ENCODE measurements at regions not wholly inside any gene's neighbourhood (a gene's known extent, or its start where the extent isn't known, plus 50 kb on each side); places are given as distances from the start of the nearest gene placed in this dataset.

GRCh38 chr15:39304931-39305728 lies 275.7 kb upstream of the THBS1 start:
- WGBS (ENCODE audit: low lambda C conversion rate) = 45% methylated on average over 4 of the region's 4 CpGs
- in situ Hi-C loops (cut with HindIII; ENCODE audit: extremely low pct_ligation_motif_present, low pct_unique_long_range_greater_than_20kb) = no loop called here
- Histone ChIP-seq H3K79me2 (ENCODE audit: insufficient read depth, low read length) (no peaks in the 10 kb centered on the region), H4K20me1 (ENCODE audit: insufficient read depth, low read length) (no peaks in the 10 kb centered on the region), H3K9me3 (ENCODE audit: low read length) (0 out of 2 replicates have a peak, but pooled peaks cover 9% of the 10 kb centered on the region), H3K36me3 (replicated peaks in 1 of 2; ENCODE audit: control insufficient read depth in 1 of 2, insufficient read depth in 2 of 2, low read length in 2 of 2) (no peaks in the 10 kb centered on the region), H3K9ac (ENCODE audit: insufficient read depth, low read depth, low read length) (no peak overlapping the region), H3K4me2 (ENCODE audit: low read depth, low read length) (no peak overlapping the region), H3K4me1 (ENCODE audit: insufficient read depth, low read length) (no peaks in the 10 kb centered on the region), H3K27me3 (ENCODE audit: control insufficient read depth in 1 of 2, insufficient read depth in 2 of 2, low read length in 2 of 2) (no peaks in the 10 kb centered on the region), H3K4me3 (replicated peaks in 1 of 3; ENCODE audit: insufficient read depth in 1 of 3, low read depth in 2 of 3, low read length in 3 of 3) (no peak overlapping the region), H3K27ac (ENCODE audit: extremely low read length, insufficient read depth, low read length) (no peak overlapping the region), H2AFZ (ENCODE audit: low read length) (no peak overlapping the region)
- no TSS peak for BruUV-seq (replicated peaks)
- DNase-seq (ENCODE audit: low spot score) (no peak), ATAC-seq (no peak), FAIRE-seq (no peak)
- CTCF ChIA-PET (ENCODE audit: low intra/inter-chr PET ratio, low total read pairs) = no interaction called here
- intact Hi-C loops (cut with micrococcal nuclease; ENCODE audit: unreplicated experiment) = no loop called here
- POLR2A ChIA-PET = no interaction called here
- TF ChIP-seq ZNF280D (CRISPR knock-in tag; IDR thresholded peaks at IDR 0.05) (no peak), SIN3B (IDR thresholded peaks at IDR 0.05; ENCODE audit: low read length) (no peak), HNRNPL (IDR thresholded peaks at IDR 0.05; ENCODE audit: low read depth, low read length) (no peak), MLXIP (CRISPR knock-in tag; IDR thresholded peaks at IDR 0.05; ENCODE audit: borderline replicate concordance) (no peak), SSRP1 (CRISPR knock-in tag; IDR thresholded peaks at IDR 0.05) (no peak), ZNF33A (CRISPR knock-in tag; IDR thresholded peaks at IDR 0.05; ENCODE audit: borderline replicate concordance) (no peak), MTF2 (CRISPR knock-in tag; IDR thresholded peaks at IDR 0.05; ENCODE audit: borderline replicate concordance) (no peak)
